ENCODE measurements at regions not wholly inside any gene's neighbourhood (a gene's known extent, or its start where the extent isn't known, plus 50 kb on each side); places are given as distances from the start of the nearest gene placed in this dataset.

DNA sequence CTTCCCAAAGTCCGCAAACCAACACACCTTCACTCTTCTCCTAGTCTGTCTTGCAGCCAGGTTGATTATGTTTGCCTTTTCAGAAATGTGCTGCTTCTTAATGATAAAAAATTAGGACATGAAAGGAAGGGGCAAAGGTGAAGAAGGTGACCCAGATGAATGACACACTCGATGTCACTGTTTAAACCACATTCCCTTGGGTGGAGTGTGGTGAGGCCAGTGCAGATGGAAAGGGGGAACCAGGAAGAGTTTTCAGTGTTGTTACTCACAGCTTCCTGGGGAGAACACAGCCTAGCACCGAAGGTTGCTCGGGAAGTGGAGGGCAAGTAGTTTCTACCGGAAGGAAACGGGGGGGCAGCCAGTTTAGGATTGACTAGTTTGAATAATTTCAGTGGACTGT lies 57.2 kb upstream of the BOD1L2 start:
- TF ChIP-seq POLR2A (IDR thresholded peaks at IDR 0.05; ENCODE audit: low read depth, low read length) (no peak), TAF1 (IDR thresholded peaks at IDR 0.05; ENCODE audit: borderline replicate concordance, low read depth, low read length) (no peak)
